ENCODE measurements at regions not wholly inside any gene's neighbourhood (a gene's known extent, or its start where the extent isn't known, plus 50 kb on each side); places are given as distances from the start of the nearest gene placed in this dataset.
"Not testable (repeated sequence)": the region's sequence is repeated elsewhere in the genome, so short reads cannot be mapped to it uniquely, and the experiment has no call there.

- no peak overlapping the region for H3K27ac ChIP-seq
- no peaks in the 10 kb centered on the region for H3K36me3 ChIP-seq (replicated peaks in 1 of 2)
- intact Hi-C loops (cut with DNase I): no loop called here
- WGBS, 4 donors: 76 to 82% (median 77%) methylated on average over 7 of the region's 7 CpGs
- H3K4me1 ChIP-seq (replicated peaks in 1 of 2): no peaks in the 10 kb centered on the region
- TF ChIP-seq, protein P1, sequence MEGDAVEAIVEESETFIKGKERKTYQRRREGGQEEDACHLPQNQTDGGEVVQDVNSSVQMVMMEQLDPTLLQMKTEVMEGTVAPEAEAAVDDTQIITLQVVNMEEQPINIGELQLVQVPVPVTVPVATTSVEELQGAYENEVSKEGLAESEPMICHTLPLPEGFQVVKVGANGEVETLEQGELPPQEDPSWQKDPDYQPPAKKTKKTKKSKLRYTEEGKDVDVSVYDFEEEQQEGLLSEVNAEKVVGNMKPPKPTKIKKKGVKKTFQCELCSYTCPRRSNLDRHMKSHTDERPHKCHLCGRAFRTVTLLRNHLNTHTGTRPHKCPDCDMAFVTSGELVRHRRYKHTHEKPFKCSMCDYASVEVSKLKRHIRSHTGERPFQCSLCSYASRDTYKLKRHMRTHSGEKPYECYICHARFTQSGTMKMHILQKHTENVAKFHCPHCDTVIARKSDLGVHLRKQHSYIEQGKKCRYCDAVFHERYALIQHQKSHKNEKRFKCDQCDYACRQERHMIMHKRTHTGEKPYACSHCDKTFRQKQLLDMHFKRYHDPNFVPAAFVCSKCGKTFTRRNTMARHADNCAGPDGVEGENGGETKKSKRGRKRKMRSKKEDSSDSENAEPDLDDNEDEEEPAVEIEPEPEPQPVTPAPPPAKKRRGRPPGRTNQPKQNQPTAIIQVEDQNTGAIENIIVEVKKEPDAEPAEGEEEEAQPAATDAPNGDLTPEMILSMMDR (IDR thresholded peaks at IDR 0.05): no peak
- TF ChIP-seq POLR2A (IDR thresholded peaks at IDR 0.05): no peak
- no peaks in the 10 kb centered on the region for H3K27me3 ChIP-seq
- H3K9me3 ChIP-seq (replicated peaks in 1 of 3): no peaks in the 10 kb centered on the region
- H3K4me3 ChIP-seq: no peak overlapping the region
- no peak for DNase-seq
Observed at GRCh38 chr4:82124932-82125786, 248.6 kb downstream of the HNRNPD start.

DNA sequence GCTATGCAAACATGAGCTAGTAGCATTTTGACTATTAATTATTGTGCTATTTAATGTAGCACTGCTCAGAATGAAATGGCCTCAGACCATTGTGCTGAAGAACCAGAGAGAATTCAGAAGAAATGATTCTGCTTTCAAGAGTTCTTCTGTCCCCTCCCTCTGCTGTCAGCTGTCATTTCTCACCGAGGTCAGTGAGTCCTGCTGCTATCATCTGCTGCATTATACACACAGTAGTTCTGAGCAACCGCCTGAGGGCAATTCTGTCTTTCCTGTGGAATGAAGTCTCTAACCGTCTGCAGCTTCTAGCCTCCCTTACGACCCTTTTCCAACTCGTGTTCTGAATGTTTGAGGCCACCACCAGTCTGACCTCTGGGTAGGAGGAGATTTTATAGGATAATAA is 249.4 kb downstream of the HNRNPD start:
- Histone ChIP-seq H3K9me3 (replicated peaks in 1 of 3) (no peaks in the 10 kb centered on the region), H3K4me3 (no peak overlapping the region), H3K27ac (no peak overlapping the region), H3K36me3 (replicated peaks in 1 of 2) (no peaks in the 10 kb centered on the region), H3K4me1 (replicated peaks in 1 of 2) (no peaks in the 10 kb centered on the region), H3K27me3 (no peaks in the 10 kb centered on the region)
- no peak for DNase-seq
- TF ChIP-seq, protein P1 (IDR thresholded peaks at IDR 0.05): no peak
- no peak for TF ChIP-seq POLR2A (IDR thresholded peaks at IDR 0.05)
- intact Hi-C loops (cut with DNase I): no loop called here
- 48 to 65% (median 53%) methylated on average over 5 of the region's 5 CpGs for WGBS, 4 donors

GRCh38 chr4:82123934-82124333 is 249.9 kb downstream of the HNRNPD start:
- no peaks in the 10 kb centered on the region for H3K36me3 ChIP-seq (replicated peaks in 1 of 2)
- no peak for TF ChIP-seq POLR2A (IDR thresholded peaks at IDR 0.05)
- no peaks in the 10 kb centered on the region for H3K9me3 ChIP-seq (replicated peaks in 1 of 3)
- H3K4me1 ChIP-seq (replicated peaks in 1 of 2): no peaks in the 10 kb centered on the region
- H3K27me3 ChIP-seq: no peaks in the 10 kb centered on the region
- 53 to 58% (median 56%) methylated on average over 3 of the region's 3 CpGs for WGBS, 4 donors
- no peak overlapping the region for H3K27ac ChIP-seq
- no peak for DNase-seq
- intact Hi-C loops (cut with DNase I): no loop called here
- H3K4me3 ChIP-seq: no peak overlapping the region

GRCh38 chr4:82115183-82115582 is 258.6 kb downstream of the HNRNPD start:
- H3K4me3 ChIP-seq; H3K36me3 ChIP-seq (replicated peaks in 1 of 2); H3K27me3 ChIP-seq; H3K27ac ChIP-seq; H3K9me3 ChIP-seq (replicated peaks in 1 of 3); intact Hi-C loops (cut with DNase I); H3K4me1 ChIP-seq (replicated peaks in 1 of 2); DNase-seq: not testable (repeated sequence)
- WGBS, 4 donors: 78 to 88% (median 85%) methylated on average over 2 to 3 of the region's 3 CpGs

DNA sequence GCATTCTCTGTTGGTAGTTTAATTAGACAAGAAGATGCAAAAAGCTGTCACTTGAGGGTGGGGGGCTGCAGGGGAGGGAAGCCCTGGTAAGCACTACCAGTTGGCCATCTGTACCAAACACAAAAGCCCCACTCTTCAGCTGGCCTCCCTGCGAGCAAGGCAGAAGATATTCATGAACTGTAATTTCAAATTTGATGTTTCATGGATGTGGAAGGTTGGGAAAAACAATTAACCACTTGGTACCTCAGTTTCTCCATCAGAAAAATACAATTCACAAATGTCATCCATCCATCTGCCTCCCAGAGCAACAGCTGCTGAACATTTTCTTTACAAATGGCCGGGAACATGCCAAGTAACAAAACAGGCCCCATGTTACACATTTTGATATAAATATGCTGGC is 265.3 kb downstream of the HNRNPD start:
- no peak for DNase-seq
- no peaks in the 10 kb centered on the region for H3K4me1 ChIP-seq (replicated peaks in 1 of 2)
- no peak overlapping the region for H3K27ac ChIP-seq
- WGBS, 4 donors: 73 to 82% (median 80%) methylated on average over 2 of the region's 2 CpGs
- H3K9me3 ChIP-seq (replicated peaks in 1 of 3): no peaks in the 10 kb centered on the region
- H3K36me3 ChIP-seq (replicated peaks in 1 of 2): no peaks in the 10 kb centered on the region
- no peak overlapping the region for H3K4me3 ChIP-seq
- intact Hi-C loops (cut with DNase I): no loop called here
- H3K27me3 ChIP-seq: no peaks in the 10 kb centered on the region
- TF ChIP-seq, protein P1 (IDR thresholded peaks at IDR 0.05): no peak
- TF ChIP-seq POLR2A (IDR thresholded peaks at IDR 0.05): no peak
